ENCODE measurements at regions not wholly inside any gene's neighbourhood (a gene's known extent, or its start where the extent isn't known, plus 50 kb on each side); places are given as distances from the start of the nearest gene placed in this dataset.
"Not testable (repeated sequence)": the region's sequence is repeated elsewhere in the genome, so short reads cannot be mapped to it uniquely, and the experiment has no call there.

DNA sequence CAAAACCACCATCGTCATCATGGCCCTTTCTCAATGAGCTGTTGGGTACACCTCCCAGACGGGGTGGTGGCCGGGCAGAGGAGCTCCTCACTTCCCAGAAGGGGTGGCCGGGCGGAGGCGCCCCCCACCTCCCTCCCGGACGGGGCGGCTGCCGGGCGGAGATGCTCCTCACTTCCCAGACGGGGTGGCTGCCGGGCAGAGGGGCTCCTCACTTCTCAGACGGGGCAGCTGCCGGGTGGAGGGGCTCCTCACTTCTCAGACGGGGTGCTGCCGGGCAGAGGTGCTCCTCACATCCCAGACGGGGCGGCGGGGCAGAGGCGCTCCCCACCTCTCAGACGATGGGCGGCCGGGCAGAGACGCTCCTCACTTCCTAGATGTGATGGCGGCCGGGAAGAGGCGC, 226.8 kb upstream of the GLRA2 start:
- TF ChIP-seq, protein P1, sequence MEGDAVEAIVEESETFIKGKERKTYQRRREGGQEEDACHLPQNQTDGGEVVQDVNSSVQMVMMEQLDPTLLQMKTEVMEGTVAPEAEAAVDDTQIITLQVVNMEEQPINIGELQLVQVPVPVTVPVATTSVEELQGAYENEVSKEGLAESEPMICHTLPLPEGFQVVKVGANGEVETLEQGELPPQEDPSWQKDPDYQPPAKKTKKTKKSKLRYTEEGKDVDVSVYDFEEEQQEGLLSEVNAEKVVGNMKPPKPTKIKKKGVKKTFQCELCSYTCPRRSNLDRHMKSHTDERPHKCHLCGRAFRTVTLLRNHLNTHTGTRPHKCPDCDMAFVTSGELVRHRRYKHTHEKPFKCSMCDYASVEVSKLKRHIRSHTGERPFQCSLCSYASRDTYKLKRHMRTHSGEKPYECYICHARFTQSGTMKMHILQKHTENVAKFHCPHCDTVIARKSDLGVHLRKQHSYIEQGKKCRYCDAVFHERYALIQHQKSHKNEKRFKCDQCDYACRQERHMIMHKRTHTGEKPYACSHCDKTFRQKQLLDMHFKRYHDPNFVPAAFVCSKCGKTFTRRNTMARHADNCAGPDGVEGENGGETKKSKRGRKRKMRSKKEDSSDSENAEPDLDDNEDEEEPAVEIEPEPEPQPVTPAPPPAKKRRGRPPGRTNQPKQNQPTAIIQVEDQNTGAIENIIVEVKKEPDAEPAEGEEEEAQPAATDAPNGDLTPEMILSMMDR (IDR thresholded peaks at IDR 0.05; ENCODE audit: insufficient read depth, low read depth, low read length), result not testable (repeated sequence)
- not testable (repeated sequence) for TF ChIP-seq EZH2 (IDR thresholded peaks at IDR 0.05; ENCODE audit: insufficient read depth, low read length)

Data from astrocyte (in vitro differentiated cells and primary cell).